ENCODE measurements at regions not wholly inside any gene's neighbourhood (a gene's known extent, or its start where the extent isn't known, plus 50 kb on each side); places are given as distances from the start of the nearest gene placed in this dataset.

- TF ChIP-seq MGA (IDR thresholded peaks at IDR 0.05) (peak; percentile 38; the same call in 1 of the 2 replicates), CBFA2T2 (conservative IDR thresholded peaks at IDR 0.05) (0 out of 2 replicates have a peak, but pooled peaks have one; percentile 21), SPI1 (IDR thresholded peaks at IDR 0.05; ENCODE audit: borderline replicate concordance, low read depth, low read length) (peak; percentile 86), TAF7 (tag; IDR thresholded peaks at IDR 0.05) (no peak), KAT7 (CRISPR knock-in tag; IDR thresholded peaks at IDR 0.05; ENCODE audit: borderline replicate concordance) (no peak), LCOR (CRISPR knock-in tag; IDR thresholded peaks at IDR 0.05) (0 out of 2 replicates have a peak, but pooled peaks have one; percentile 38), HNRNPK (IDR thresholded peaks at IDR 0.05; ENCODE audit: low read depth, low read length, poor library complexity, severe bottlenecking) (no peak), TCF3 (CRISPR knock-in tag; IDR thresholded peaks at IDR 0.05) (peak; percentile 59; the same call in 1 of the 2 replicates), FOSL1 (tag; conservative IDR thresholded peaks at IDR 0.05) (peak; percentile 86), EP300 (IDR thresholded peaks at IDR 0.05; ENCODE audit: low read length) (peak; percentile 12; the same call in 1 of the 2 replicates), ZNF75A (CRISPR knock-in tag; IDR thresholded peaks at IDR 0.05) (no peak), ATF3 (IDR thresholded peaks at IDR 0.05) (peak; percentile 77), ATF3 (CRISPR knock-in tag; conservative IDR thresholded peaks at IDR 0.05) (no peak), SIN3A (IDR thresholded peaks at IDR 0.05; ENCODE audit: borderline replicate concordance in 2 of 2, control insufficient read depth in 1 of 2, low read depth in 2 of 2, low read length in 2 of 2) (no peak), ARID1B (IDR thresholded peaks at IDR 0.05) (peak; percentile 41; the same call in 1 of the 2 replicates)
These were observed 87.7 kb upstream of the WWC2 start (continued) for GRCh38 chr4:183011213-183011907.

All from K562 (cell line).